Activated CD8-positive, alpha-beta memory T cell treated with anti-CD3 and anti-CD28 coated beads, Interleukin-2, amount 50 U/mL, for 48 hours (primary cell): ENCODE measurements at regions not wholly inside any gene's neighbourhood (a gene's known extent, or its start where the extent isn't known, plus 50 kb on each side); places are given as distances from the start of the nearest gene placed in this dataset.

Source experiments
- DNase-seq: peaks from one replicate; pipeline ENCODE4 v3.0.0-alpha.2; 2020

- no peak for DNase-seq
Observed at GRCh38 chr1:55696181-55696754, 481.1 kb upstream of the USP24 start.

GRCh38 chr1:55695552-55695951, 480.4 kb upstream of the USP24 start:
- no peak for DNase-seq

- no peak for DNase-seq
Observed at GRCh38 chr1:55695151-55695550, 480.0 kb upstream of the USP24 start.

- DNase-seq, result no peak
Observed at GRCh38 chr1:55694310-55694801, 479.2 kb upstream of the USP24 start.

GRCh38 chr1:55692726-55693125, 477.6 kb upstream of the USP24 start:
- DNase-seq, result no peak

GRCh38 chr1:55690366-55690765, 475.2 kb upstream of the USP24 start:
- DNase-seq, result no peak

- DNase-seq, result no peak
Observed at GRCh38 chr1:55689800-55690199, 474.6 kb upstream of the USP24 start.

- DNase-seq, result no peak
Observed at GRCh38 chr1:55685560-55685959, 470.4 kb upstream of the USP24 start.

- no peak for DNase-seq
Observed at GRCh38 chr1:55684131-55684650, 469.0 kb upstream of the USP24 start.

- no peak for DNase-seq
Observed at GRCh38 chr1:55682198-55682597, 467.0 kb upstream of the USP24 start.

GRCh38 chr1:55679971-55680370, 464.8 kb upstream of the USP24 start:
- DNase-seq, result no peak

- no peak for DNase-seq
Observed at GRCh38 chr1:55673416-55673815, 458.3 kb upstream of the USP24 start.

- DNase-seq, result no peak
Observed at GRCh38 chr1:55670331-55671082, 455.3 kb upstream of the USP24 start.

- DNase-seq, result no peak
Observed at GRCh38 chr1:55669293-55669692, 454.1 kb upstream of the USP24 start.

GRCh38 chr1:55662875-55663274, 447.7 kb upstream of the USP24 start:
- no peak for DNase-seq

- DNase-seq, result no peak
Observed at GRCh38 chr1:55658917-55659316, 443.8 kb upstream of the USP24 start.

- no peak for DNase-seq
Observed at GRCh38 chr1:55654750-55655149, 439.6 kb upstream of the USP24 start.

- no peak for DNase-seq
Observed at GRCh38 chr1:55654171-55654570, 439.0 kb upstream of the USP24 start.

- DNase-seq, result no peak
Observed at GRCh38 chr1:55650444-55650843, 435.3 kb upstream of the USP24 start.

- no peak for DNase-seq
Observed at GRCh38 chr1:55646181-55646580, 431.0 kb upstream of the USP24 start.

GRCh38 chr1:55645270-55645669, 430.1 kb upstream of the USP24 start:
- DNase-seq, result no peak

- no peak for DNase-seq
Observed at GRCh38 chr1:55641947-55642346, 426.8 kb upstream of the USP24 start.

- no peak for DNase-seq
Observed at GRCh38 chr1:55640708-55641473, 425.7 kb upstream of the USP24 start.

GRCh38 chr1:55639526-55639925, 424.4 kb upstream of the USP24 start:
- DNase-seq, result no peak
